HG03097 (cell line): ENCODE measurements at regions not wholly inside any gene's neighbourhood (a gene's known extent, or its start where the extent isn't known, plus 50 kb on each side); places are given as distances from the start of the nearest gene placed in this dataset.
"Not testable (repeated sequence)": the region's sequence is repeated elsewhere in the genome, so short reads cannot be mapped to it uniquely, and the experiment has no call there.

ENCODE experiments used
- ATAC-seq: cut with Tn5 transposase; IDR thresholded peaks from one replicate; pipeline ENCODE4 v1.9.1; 2021; ENCODE audit not compliant: unreplicated experiment, low FRiP score

DNA sequence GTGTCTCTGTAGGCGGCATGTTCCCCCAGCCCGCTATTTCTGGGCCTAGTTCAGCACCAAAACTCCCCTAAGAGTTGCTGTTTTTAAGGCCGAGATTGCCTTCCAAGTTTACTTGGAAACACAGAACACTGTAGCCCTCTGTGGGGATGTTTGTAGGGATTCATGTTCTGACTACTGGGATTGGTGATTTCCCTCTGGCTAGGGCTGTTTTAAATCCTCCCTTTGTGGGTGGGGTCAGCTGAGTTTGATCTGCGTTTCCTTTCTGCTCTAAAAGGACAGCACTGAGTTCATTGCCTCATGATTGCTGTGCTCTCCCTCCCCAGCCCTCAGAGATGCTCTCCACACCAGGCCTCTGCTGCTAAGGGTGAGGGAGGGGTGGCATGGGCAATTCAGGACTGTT lies 640.6 kb upstream of the DPPA4 start:
- no peak for ATAC-seq

DNA sequence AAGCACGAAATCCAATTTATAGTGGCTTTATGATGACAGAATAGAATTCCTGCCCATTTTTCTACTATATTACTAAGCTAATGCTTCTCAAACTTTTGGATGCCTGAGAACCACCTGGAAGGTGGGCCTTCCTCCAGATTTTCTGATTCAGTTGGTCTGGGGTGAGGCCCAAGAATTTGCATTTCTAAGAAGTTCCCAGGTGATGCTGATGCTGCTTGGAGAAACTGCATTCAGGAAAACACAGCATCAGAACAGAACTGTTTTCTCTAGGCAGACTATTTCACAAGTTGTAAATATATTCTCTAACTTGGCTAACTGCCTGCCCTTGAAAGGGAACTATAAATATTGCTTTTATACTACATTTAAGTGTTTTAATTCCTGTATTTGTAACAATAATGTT lies 644.9 kb upstream of the DPPA4 start:
- no peak for ATAC-seq

DNA sequence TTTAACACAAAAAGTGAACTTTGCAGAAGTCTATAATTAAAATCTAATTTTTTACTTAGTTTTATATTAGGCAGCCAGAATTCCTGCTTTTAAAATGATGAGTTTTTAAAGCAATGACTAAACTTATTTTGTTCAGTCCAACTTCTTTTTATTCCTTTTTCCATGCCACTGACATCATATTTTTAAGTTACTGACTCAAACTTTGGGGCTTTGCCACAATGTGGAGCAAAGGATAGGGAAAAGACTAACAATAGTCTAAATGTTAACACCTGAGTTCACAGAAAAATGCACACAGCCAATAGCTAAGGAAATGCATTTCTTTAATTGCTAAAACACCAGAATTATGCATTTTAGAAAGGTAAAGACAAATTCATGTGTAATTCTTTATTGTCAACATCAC lies 647.6 kb upstream of the DPPA4 start:
- ATAC-seq: no peak

DNA sequence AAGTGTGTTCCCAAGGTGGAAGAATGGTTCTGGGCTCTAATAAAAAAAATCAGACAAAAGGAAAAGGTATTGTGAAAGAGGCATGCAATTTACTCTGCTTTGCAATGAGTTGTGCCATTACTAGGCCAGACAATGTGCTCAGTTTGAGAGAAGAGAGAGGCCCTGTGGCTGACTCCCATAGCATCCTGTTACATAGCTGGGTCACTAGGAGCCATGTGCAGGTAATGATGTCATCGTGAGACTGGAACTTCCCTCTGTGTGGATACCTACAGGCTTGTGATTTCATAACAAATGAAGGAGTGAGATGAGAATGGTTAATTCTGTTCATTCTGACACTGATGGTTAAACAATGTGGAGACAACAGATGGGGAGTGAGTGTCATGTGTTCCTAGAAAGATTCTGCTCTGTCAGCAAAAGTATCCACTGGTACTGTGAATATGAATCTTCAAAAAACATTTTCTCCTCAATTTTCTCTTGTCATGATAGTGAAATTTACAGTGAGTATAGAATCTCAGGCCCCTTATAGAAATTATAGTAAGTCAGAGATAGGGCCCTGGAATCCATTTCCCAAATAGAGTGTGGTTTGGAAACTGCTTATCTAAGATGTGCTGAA lies 648.7 kb upstream of the DPPA4 start:
- no peak for ATAC-seq

DNA sequence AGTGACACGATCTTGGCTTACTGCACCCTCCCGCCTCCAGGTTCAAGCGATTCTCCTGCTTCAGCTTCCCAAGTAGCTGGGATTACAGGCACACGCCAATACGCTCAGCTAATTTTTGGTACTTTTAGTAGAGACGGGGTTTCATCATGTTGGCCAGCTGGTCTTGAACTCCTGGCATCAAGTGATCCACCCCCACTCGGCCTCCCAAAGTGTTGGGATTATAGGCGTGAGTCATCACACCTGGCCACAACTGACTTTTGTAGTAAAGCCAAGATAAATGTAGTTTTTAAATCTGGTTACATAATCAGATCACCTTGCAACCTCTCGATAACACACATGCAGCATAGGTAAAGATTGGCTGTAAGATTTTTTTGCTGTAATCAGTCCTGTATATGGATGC lies 657.5 kb upstream of the DPPA4 start:
- no peak for ATAC-seq

DNA sequence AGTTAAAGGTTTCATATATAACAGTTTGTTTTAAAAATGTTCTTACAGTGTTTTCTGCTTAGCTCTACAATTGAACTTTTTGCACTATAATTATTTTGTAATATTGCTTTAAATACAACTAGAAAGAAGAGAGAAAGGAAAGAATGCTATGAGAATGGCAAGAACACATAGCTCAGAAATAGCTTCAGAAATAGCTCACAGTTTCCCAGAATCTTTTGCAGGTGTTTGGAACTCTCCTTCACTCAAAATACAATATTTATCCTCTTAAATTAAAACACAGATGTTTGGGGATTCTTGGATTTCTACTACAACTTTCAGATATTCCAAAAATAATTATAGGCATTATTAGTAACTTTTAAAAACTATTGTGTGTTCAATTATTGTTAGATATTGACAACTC lies 658.0 kb upstream of the DPPA4 start:
- ATAC-seq: no peak

DNA sequence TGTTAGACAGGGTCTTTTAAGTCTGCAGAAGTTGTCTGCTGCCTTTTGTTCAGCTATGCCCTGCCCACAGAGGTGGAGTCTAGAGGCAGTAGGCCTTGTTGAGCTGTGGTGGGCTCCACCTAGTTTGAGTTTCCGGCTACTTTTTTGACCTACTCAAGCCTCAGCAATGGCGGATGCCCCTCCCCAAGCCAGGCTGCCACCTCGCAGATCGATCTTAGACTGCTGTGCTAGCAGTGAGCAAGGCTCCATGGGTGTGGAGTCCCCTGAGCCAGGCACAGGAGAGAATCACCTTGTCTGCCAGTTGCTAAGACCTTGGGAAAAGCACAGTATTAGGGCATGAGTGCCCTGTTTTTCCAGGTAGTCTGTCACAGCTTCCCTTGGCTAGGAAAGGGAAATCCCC lies 664.6 kb upstream of the DPPA4 start:
- ATAC-seq: not testable (repeated sequence)

DNA sequence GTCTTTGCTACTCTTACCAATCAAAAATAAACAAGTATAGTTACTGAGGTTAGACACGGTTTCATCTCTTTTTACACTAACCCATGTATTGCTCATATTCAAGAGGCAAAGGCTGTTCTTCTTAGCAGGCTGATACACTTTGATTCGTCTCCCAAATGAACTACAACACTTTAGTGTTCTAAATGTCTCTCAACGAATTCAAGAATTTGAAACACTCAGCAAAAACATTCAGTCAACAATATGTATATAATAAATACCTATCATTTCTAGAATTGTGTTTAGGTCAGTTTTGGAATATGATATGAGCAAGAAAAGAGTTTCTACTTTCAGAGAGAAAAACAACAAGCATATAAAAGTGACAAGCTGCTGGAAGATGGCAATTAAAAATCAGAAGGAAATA lies 669.6 kb upstream of the DPPA4 start:
- ATAC-seq: no peak

DNA sequence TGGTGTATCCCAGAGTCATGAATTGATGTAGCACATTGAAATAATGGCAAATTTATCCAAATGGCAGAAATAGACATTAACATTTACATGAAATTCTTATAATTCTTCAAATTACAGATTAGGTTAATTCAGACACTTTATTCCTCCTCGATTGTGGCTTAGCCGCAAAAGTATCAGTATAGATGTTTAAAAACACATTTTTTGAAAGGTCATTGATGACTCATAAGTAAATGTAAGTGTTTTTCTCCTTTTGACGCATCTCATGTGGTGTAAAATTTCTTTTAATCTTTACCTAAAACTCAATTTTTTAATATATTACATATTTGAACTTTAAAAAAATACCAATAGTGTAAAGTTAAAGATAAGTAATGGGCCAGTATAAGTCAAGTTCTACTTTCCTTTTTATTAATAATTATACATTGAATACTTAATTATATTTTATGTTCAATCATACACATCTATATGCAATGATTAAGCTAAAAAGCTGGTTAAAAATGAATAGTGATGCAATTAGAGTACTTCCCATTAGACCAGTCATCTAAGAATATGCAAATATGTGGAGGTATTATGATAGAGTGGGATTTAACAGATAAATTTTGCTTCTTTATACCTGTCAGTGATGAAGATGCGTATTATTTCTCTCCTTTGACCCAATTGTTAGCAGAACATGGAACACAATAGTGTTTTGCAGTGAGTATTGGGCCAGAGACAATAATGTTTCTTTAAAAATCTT lies 678.1 kb upstream of the DPPA4 start:
- no peak for ATAC-seq

DNA sequence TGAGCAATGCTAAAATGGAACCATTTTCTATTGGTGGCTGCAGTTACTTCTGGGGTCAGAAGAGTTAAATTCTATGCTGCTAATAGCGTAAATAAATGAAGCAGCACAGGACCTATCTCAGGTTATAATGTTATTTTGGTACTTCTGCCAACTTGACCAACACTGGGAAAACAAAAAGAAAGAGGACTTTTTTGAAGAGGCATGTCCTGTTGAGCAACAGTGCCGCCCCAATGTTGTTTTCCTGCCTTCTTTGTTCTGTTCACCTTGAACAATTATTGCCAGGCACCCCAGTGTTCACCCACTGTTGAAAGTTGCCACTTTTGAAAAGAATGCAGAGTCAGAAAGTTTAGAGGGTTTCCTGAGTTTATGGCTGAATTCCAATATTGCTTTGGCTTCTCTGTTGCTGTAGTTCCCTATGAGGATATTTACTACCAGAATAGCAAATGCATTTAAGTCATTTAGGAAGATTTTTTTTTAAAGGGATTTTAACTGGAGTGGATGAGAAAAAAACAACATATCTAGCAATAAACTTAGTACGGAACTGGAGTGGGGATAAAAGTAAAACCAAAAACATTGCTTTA lies 679.0 kb upstream of the DPPA4 start:
- no peak for ATAC-seq

DNA sequence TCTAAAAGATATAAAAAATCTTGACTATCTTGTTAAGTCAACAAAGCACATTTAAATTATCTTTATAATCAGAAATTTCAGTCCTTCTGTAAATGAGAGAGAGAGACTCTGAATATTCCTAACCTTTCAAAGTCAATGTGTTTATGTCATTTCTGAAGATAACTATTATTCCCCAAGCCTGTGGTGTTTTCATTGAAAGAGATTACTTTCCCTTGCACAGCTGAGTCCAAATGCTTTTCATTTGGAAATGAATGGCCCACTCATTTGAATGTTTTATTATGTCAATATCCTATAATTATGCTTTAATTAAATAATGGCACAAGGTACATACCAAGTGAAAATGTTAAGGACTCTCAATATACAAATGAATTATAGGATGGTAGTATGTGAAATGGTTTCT lies 680.0 kb upstream of the DPPA4 start:
- no peak for ATAC-seq

DNA sequence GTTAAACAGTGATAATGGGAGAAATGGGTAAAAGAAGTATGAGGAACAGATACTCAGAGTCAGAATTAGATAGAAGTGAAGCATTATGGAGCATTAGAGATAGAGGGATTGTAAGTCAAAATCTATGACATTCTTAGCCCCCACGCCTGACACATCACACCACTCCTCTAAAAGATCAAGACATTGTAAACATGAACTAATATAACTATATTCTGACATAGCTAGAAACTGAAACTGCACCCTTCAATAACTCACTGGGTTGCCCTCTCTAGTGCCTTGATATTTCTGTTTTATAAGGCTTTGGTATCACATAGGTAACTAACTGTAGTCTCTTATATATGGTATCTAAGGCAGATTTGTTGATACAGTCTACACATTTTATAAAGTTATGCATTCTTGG lies 684.3 kb upstream of the DPPA4 start:
- ATAC-seq: no peak

DNA sequence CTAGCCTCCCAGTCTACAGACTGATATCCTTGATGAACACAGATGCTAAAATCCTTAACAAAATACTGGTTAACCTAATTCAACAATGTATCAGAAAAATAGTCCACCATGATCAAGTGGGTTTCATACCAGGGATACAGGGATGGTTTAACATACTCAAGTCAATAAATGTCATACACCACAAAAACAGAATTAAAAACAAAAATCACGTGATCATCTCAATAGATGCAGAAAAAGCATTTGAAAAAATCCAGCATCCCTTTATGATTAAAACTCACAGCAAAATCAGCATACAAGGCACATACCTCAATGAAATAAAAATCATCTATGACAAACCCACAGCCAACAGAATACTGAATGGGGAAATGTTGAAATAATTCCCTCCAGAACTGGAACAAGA lies 685.7 kb upstream of the DPPA4 start:
- ATAC-seq: not testable (repeated sequence)

DNA sequence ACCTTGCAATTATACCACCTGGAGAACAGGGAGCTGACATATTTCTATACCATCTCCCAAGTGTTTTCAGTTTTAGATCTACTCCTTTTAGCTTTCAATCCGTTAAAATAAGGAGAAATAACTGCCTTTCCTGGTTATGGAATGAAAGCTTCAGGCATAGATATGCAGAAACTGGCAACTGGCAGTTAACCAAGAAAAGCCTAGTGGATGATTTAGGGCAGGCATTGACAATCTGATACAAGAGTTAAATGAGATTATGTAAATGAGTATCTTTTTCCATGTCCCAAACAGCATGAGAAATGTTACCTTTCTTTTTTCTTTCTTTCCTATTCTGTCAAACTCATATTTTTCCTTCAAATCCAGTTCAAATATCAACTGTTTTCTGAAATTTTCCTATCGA lies 689.1 kb upstream of the DPPA4 start:
- no peak for ATAC-seq

DNA sequence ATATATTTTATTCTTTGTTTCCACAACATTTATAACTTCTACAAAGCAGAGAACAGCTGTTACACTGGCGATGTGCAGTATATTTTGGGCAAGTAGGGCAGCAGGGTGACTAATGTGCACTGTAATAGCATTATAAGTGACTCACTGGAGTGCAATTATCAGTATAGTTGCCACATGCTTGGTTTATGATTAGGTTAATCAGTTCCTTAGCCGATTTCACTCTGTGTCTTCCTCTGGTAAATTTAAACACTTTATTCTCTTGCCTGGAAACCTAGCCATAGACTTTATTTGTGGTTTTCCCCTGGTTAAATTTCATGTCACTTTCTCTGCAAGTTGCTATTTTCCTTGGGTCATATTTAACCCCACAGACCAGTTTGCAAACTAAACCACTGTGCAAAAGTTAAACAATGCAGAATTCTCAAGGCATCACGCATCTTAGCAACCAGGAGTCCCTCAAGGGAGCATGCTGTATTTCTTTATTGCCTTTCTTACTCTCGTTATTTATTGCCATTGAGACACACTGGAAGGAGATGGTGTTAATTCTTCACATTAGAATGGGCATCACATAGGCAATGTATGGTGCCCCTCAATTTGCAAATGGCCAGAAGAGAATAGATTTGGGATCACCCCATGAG lies 690.2 kb upstream of the DPPA4 start:
- no peak for ATAC-seq

DNA sequence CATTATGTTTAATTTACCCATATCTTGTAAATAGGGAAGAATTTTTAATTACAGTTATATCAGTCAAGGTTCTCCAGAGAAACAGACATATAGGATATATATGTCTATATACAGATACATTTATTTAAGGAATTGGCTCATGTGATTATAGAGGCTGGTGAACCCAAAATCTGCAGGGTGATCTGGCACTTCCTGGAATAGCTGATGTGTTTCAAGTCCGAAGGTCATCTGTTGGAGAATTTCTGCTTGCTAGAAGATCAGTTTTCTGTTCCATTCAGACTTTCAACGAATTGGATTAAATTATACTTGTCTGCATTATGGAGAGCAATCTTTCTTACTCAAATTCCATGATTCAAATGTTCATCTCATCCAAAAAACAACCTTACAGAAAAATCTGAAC lies 694.6 kb upstream of the DPPA4 start:
- ATAC-seq: no peak

DNA sequence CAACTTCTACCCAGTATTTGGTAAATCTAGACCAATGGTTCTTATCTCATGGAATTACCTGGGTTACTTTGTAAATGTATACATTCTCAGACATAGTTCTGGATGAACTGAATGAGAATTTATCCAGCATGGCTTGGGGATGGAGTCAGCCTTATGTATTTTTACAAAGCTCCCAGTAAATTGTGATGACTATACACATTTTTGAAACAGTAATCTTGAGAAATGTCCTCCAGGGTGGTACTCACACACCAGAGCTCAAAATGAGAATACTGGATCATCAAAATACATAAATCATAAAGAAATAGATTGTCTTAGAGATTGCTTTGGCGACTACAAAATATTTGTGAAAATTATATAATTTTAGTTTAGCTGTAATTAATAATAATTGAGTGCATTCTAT lies 722.1 kb upstream of the DPPA4 start:
- no peak for ATAC-seq

DNA sequence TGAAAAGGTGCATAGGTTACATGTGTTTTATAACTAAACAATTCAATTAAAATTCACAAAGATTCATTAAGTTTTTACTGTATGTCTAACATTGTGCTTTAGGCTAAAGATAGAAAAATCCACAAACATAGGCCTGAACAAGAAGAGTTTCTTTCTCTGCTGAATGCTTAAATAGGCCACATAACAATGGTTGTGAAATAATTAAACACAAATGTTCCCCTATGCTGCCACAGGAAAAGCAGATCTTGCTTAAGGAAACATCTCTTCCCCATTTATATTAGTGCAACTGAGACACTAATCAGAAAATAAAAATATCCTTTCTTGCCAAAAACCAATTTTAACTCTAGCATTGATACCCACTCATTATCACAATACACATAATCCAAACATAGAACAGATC lies 725.4 kb upstream of the DPPA4 start:
- no peak for ATAC-seq

DNA sequence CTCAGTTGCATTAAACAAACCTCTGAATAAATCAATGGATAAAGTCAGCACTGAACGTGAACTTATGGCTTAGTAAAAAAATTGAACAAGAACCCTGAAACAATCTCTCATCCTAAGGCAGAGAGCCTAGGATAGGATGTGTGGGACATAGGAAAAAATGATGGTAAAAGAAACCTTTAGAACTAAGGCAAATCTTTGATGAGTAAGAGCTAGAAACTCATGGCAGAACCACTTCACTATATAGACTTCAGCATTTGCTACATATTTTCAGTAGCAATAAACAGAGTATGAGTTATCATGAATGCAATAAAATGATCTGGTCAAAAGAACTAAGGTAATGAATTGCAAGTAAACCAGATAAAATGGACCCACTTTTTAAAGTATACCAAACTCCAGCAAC lies 725.8 kb upstream of the DPPA4 start:
- ATAC-seq: no peak

DNA sequence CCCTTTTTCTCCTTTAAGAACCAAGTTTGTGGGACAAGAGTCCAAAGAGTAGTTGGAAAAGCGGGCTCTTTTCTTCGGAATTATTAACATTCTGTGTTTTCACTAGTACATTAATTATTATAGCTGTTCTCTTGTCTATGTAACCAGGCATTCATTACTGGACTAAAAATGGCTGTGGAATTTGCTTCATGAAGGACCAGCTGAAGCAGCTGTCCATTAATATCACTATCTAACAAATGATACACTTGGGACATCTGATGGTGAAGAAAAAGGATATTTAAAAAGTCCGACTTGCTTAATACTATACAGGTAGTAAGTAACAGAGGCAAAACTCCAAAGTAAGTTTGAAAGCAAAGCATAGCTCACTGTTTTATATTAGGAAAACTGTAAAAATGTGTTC lies 728.9 kb upstream of the DPPA4 start:
- no peak for ATAC-seq

DNA sequence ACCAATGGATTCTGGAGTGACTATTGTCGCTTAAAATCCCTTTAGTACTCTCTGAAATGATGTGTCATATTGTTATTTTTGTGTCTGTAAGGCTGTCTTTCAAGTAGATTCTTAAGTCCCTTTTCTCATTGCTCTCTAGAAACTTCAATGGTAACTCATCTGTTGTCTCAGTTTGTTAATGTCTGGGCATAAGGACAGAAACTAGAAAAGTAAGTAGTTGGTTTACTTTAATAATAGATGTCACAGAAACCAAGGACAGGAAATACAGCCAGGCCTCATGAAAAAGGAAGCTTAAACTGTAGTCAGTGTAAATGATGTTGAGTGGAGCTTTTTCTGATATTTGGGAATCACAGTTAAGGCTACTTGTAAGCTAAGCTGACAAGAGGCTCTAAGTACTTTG lies 730.2 kb upstream of the DPPA4 start:
- ATAC-seq: no peak

DNA sequence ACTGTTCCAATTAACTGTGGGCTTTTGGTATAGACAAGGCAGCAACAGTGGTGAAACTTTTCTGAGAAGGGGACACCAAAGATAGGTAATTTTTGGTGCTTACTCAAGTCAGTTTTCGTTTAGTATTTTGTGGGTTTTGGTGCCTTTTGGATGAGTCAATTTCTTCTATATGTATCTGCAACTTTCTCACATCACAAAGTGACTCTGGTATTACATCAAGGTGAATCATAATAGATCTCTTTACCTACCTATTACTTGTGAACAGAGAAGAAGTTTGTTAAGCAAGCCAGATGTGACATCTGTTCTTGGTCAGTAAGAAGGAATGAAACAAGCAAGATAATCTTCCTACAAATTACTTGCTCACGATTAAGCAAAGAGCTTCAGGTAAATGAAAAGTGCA lies 732.4 kb upstream of the DPPA4 start:
- ATAC-seq: no peak
